ENCODE measurements at regions not wholly inside any gene's neighbourhood (a gene's known extent, or its start where the extent isn't known, plus 50 kb on each side); places are given as distances from the start of the nearest gene placed in this dataset.

DNA sequence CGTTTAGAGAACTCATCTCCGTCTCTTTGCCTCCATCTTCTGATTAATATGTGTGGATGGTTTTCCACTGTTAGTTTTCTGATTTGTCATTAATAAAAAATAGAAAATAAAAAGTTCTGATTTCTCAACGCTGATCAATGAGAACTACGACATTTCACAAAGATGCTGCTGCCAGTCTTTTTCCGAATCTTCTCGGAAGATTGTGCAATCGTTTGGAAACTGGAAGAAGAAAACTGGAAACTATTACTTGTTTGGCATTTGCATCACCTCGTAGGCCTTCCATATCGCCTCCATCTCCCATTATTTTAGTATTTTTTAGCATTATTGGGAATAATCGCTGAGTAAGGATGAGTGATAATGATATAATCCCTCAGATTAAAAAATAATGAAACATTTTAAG lies 123.2 kb upstream of the KLF6 start:
- no peak for DNase-seq (ENCODE audit: low read depth, low spot score)
- no peak overlapping the region for H3K4me2 ChIP-seq (ENCODE audit: control insufficient read depth, extremely low read depth, insufficient read depth, low read depth, low read length)
- TF ChIP-seq CTCF (optimal IDR thresholded peaks at IDR 0.05 in 1 of 3, IDR thresholded peaks at IDR 0.05 in 1 of 3, conservative IDR thresholded peaks at IDR 0.05 in 1 of 3; ENCODE audit: extremely low read depth in 1 of 3, insufficient read depth in 2 of 3, low read length in 3 of 3) (no peak), EZH2 (IDR thresholded peaks at IDR 0.05; ENCODE audit: low read length) (no peak)
- dilution Hi-C loops (cut with MboI; ENCODE audit: extremely low pct_ligation_motif_present, low sequenced_read_pairs), result no loop called here
- H3K9me3 ChIP-seq (ENCODE audit: control insufficient read depth, low read depth, low read length), result no peaks in the 10 kb centered on the region
- H3K4me3 ChIP-seq (ENCODE audit: control insufficient read depth in 2 of 3, extremely low read depth in 1 of 3, insufficient read depth in 2 of 3, low read depth in 1 of 3, low read length in 3 of 3), result no peak overlapping the region
- no peaks in the 10 kb centered on the region for H4K20me1 ChIP-seq (ENCODE audit: control insufficient read depth, extremely low read depth, insufficient read depth, low read length)
- H3K27ac ChIP-seq (ENCODE audit: control insufficient read depth, insufficient read depth, low read length), result no peak overlapping the region
- no peaks in the 10 kb centered on the region for H3K9me1 ChIP-seq (ENCODE audit: control insufficient read depth, extremely low read depth, insufficient read depth, low read length)
- H3K27me3 ChIP-seq (ENCODE audit: control insufficient read depth, extremely low read depth, insufficient read depth, low read length), result no peaks in the 10 kb centered on the region
- no peak overlapping the region for H3K9ac ChIP-seq (ENCODE audit: control insufficient read depth, extremely low read depth, insufficient read depth, low read length)
- H3K36me3 ChIP-seq (ENCODE audit: control insufficient read depth in 2 of 2, extremely low read depth in 1 of 2, insufficient read depth in 2 of 2, low read length in 2 of 2), result peaks cover 0 to 1% of the 10 kb centered on the region in 2 experiments
- H3K4me1 ChIP-seq (ENCODE audit: control insufficient read depth, extremely low read depth, insufficient read depth, low read length), result peaks cover 22% of the 10 kb centered on the region
- no peak for FAIRE-seq
- H2AFZ ChIP-seq (ENCODE audit: control insufficient read depth, low read length), result no peak overlapping the region
- H3K79me2 ChIP-seq (ENCODE audit: control insufficient read depth, insufficient read depth, low read length), result peaks cover 13% of the 10 kb centered on the region

- FAIRE-seq, result no peak
- TF ChIP-seq EZH2 (IDR thresholded peaks at IDR 0.05; ENCODE audit: low read length) (no peak), CTCF (optimal IDR thresholded peaks at IDR 0.05 in 1 of 3, IDR thresholded peaks at IDR 0.05 in 1 of 3, conservative IDR thresholded peaks at IDR 0.05 in 1 of 3; ENCODE audit: extremely low read depth in 1 of 3, insufficient read depth in 2 of 3, low read length in 3 of 3) (no peak)
- no peaks in the 10 kb centered on the region for H3K9me1 ChIP-seq (ENCODE audit: control insufficient read depth, extremely low read depth, insufficient read depth, low read length)
- H3K27me3 ChIP-seq (ENCODE audit: control insufficient read depth, extremely low read depth, insufficient read depth, low read length), result no peaks in the 10 kb centered on the region
- H3K4me3 ChIP-seq (ENCODE audit: control insufficient read depth in 2 of 3, extremely low read depth in 1 of 3, insufficient read depth in 2 of 3, low read depth in 1 of 3, low read length in 3 of 3), result no peak overlapping the region
- no peak for DNase-seq (ENCODE audit: low read depth, low spot score)
- H4K20me1 ChIP-seq (ENCODE audit: control insufficient read depth, extremely low read depth, insufficient read depth, low read length), result no peaks in the 10 kb centered on the region
- no peak overlapping the region for H3K4me2 ChIP-seq (ENCODE audit: control insufficient read depth, extremely low read depth, insufficient read depth, low read depth, low read length)
- no peak overlapping the region for H3K9ac ChIP-seq (ENCODE audit: control insufficient read depth, extremely low read depth, insufficient read depth, low read length)
- peaks cover 21% of the 10 kb centered on the region for H3K4me1 ChIP-seq (ENCODE audit: control insufficient read depth, extremely low read depth, insufficient read depth, low read length)
- H2AFZ ChIP-seq (ENCODE audit: control insufficient read depth, low read length), result no peak overlapping the region
- no peaks in the 10 kb centered on the region for H3K36me3 ChIP-seq (ENCODE audit: control insufficient read depth in 2 of 2, extremely low read depth in 1 of 2, insufficient read depth in 2 of 2, low read length in 2 of 2)
- H3K79me2 ChIP-seq (ENCODE audit: control insufficient read depth, insufficient read depth, low read length), result peaks cover 6% of the 10 kb centered on the region
- no peaks in the 10 kb centered on the region for H3K9me3 ChIP-seq (ENCODE audit: control insufficient read depth, low read depth, low read length)
- no peak overlapping the region for H3K27ac ChIP-seq (ENCODE audit: control insufficient read depth, insufficient read depth, low read length)
- dilution Hi-C loops (cut with MboI; ENCODE audit: extremely low pct_ligation_motif_present, low sequenced_read_pairs), result no loop called here
Measured at GRCh38 chr10:3907514-3907913, 122.5 kb upstream of the KLF6 start.

Measured in keratinocyte (primary cell).